ENCODE measurements at regions not wholly inside any gene's neighbourhood (a gene's known extent, or its start where the extent isn't known, plus 50 kb on each side); places are given as distances from the start of the nearest gene placed in this dataset.

DNA sequence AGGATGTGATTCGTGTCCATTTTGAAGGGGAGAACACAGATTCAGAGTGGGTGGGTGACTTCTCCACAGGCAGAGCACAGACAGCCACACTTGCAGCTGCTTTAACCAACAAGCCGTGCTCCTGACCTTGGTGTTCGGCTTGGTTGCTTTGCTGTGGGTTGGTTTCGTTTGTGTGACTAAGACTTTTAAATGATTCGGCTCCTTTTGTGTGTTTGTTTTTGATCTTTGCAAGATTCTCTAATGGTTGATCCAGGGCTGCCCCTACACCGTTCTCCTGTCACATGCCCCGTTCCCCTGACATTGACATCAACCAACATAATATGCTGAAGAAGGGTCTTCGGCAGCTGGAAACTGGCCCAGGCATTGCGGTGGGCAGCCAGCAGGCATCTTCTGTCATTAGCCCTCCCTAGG, 95.9 kb upstream of the MBOAT2 start:
- TF ChIP-seq, protein P1, sequence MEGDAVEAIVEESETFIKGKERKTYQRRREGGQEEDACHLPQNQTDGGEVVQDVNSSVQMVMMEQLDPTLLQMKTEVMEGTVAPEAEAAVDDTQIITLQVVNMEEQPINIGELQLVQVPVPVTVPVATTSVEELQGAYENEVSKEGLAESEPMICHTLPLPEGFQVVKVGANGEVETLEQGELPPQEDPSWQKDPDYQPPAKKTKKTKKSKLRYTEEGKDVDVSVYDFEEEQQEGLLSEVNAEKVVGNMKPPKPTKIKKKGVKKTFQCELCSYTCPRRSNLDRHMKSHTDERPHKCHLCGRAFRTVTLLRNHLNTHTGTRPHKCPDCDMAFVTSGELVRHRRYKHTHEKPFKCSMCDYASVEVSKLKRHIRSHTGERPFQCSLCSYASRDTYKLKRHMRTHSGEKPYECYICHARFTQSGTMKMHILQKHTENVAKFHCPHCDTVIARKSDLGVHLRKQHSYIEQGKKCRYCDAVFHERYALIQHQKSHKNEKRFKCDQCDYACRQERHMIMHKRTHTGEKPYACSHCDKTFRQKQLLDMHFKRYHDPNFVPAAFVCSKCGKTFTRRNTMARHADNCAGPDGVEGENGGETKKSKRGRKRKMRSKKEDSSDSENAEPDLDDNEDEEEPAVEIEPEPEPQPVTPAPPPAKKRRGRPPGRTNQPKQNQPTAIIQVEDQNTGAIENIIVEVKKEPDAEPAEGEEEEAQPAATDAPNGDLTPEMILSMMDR (conservative IDR thresholded peaks at IDR 0.05; ENCODE audit: low read depth, low read length), result no peak
- TF ChIP-seq EZH2 (IDR thresholded peaks at IDR 0.05; ENCODE audit: borderline replicate concordance, low read depth, low read length, poor library complexity, severe bottlenecking), result no peak
